ENCODE measurements at regions not wholly inside any gene's neighbourhood (a gene's known extent, or its start where the extent isn't known, plus 50 kb on each side); places are given as distances from the start of the nearest gene placed in this dataset.

- no peak for TF ChIP-seq CTCF (IDR thresholded peaks at IDR 0.05; ENCODE audit: low read depth, low read length)
- H3K4me3 ChIP-seq (ENCODE audit: low read depth, low read length): no peak overlapping the region
These were observed 258.3 kb downstream of the CYRIA start for GRCh38 chr2:16407358-16407757.

- TF ChIP-seq CTCF (IDR thresholded peaks at IDR 0.05; ENCODE audit: low read depth, low read length): no peak
- no peak overlapping the region for H3K4me3 ChIP-seq (ENCODE audit: low read depth, low read length)
These were observed 258.9 kb downstream of the CYRIA start for GRCh38 chr2:16406496-16407289.

GRCh38 chr2:16405551-16405950 is 260.1 kb downstream of the CYRIA start:
- no peak overlapping the region for H3K4me3 ChIP-seq (ENCODE audit: low read depth, low read length)
- no peak for TF ChIP-seq CTCF (IDR thresholded peaks at IDR 0.05; ENCODE audit: low read depth, low read length)

GRCh38 chr2:16404551-16405300 is 260.9 kb downstream of the CYRIA start:
- TF ChIP-seq CTCF (IDR thresholded peaks at IDR 0.05; ENCODE audit: low read depth, low read length): no peak
- H3K4me3 ChIP-seq (ENCODE audit: low read depth, low read length): no peak overlapping the region

- TF ChIP-seq CTCF (IDR thresholded peaks at IDR 0.05; ENCODE audit: low read depth, low read length): no peak
- H3K4me3 ChIP-seq (ENCODE audit: low read depth, low read length): no peak overlapping the region
These were observed 261.5 kb downstream of the CYRIA start for GRCh38 chr2:16404146-16404545.

GRCh38 chr2:16402891-16403290 is 262.7 kb downstream of the CYRIA start:
- TF ChIP-seq CTCF (IDR thresholded peaks at IDR 0.05; ENCODE audit: low read depth, low read length): no peak
- no peak overlapping the region for H3K4me3 ChIP-seq (ENCODE audit: low read depth, low read length)

- H3K4me3 ChIP-seq (ENCODE audit: low read depth, low read length): no peak overlapping the region
- no peak for TF ChIP-seq CTCF (IDR thresholded peaks at IDR 0.05; ENCODE audit: low read depth, low read length)
These were observed 263.8 kb downstream of the CYRIA start for GRCh38 chr2:16401761-16402300.
